NCI-H2196 treated with DMSO at 0.1 percent for 48 hours (cell line): ENCODE measurements at regions not wholly inside any gene's neighbourhood (a gene's known extent, or its start where the extent isn't known, plus 50 kb on each side); places are given as distances from the start of the nearest gene placed in this dataset.

Experiments used
- DNase-seq: peaks from one replicate; lab custom pipeline; 2025; ENCODE audit not compliant: unreplicated experiment; lab: John Stamatoyannopoulos, UW

- DNase-seq = no peak
Measured at GRCh38 chr2:14544247-14544646, 88.3 kb upstream of the LRATD1 start.

GRCh38 chr2:14547830-14548229 is 84.7 kb upstream of the LRATD1 start:
- DNase-seq = no peak

DNA sequence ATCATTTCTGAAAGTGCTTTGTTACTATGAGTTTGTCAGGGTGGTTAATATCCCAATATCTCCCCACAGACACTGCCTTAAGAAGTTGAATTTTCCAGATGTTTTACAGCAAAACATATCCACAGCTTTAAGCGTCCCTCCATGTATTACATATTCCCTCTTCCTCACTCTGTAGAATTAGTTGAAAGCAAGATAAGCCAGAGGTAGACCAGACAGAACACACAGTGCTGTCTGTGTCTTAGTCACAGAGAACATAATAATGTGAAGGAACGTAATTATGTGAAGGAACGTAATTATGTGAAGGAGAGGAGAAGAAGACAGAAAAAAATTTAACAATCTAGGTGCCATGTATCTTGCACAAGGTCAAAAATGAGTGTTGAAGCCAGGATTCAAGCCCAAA is 81.9 kb upstream of the LRATD1 start:
- no peak for DNase-seq

GRCh38 chr2:14551069-14551468 is 81.4 kb upstream of the LRATD1 start:
- DNase-seq = no peak

DNA sequence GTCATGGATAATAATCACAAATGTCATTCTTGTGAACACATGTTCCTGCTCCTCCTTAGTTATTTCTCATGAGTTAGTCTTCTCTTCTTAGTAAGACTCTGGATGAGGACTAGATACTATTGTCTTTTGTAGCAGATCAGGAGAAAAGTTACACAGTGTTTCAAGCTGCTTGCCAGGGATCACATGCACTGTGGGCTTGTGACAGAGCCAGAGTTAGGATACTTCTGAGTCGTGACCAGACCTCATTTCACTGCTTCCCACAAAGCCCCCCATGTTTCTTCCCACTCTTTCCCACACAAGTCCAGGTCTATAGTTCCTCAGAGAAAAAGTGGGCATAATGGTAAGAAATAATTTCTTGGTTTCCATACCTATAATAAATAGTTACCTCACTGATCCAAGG is 80.2 kb upstream of the LRATD1 start:
- DNase-seq = no peak

- no peak for DNase-seq
Measured at GRCh38 chr2:14552818-14553217, 79.7 kb upstream of the LRATD1 start.

- no peak for DNase-seq
Measured at GRCh38 chr2:14554849-14555545, 77.5 kb upstream of the LRATD1 start.

GRCh38 chr2:14557111-14557510 is 75.4 kb upstream of the LRATD1 start:
- DNase-seq = no peak

GRCh38 chr2:14557916-14558315 is 74.6 kb upstream of the LRATD1 start:
- DNase-seq = no peak

GRCh38 chr2:14558335-14558919 is 74.1 kb upstream of the LRATD1 start:
- no peak for DNase-seq

GRCh38 chr2:14560716-14561115 is 71.8 kb upstream of the LRATD1 start:
- no peak for DNase-seq

DNA sequence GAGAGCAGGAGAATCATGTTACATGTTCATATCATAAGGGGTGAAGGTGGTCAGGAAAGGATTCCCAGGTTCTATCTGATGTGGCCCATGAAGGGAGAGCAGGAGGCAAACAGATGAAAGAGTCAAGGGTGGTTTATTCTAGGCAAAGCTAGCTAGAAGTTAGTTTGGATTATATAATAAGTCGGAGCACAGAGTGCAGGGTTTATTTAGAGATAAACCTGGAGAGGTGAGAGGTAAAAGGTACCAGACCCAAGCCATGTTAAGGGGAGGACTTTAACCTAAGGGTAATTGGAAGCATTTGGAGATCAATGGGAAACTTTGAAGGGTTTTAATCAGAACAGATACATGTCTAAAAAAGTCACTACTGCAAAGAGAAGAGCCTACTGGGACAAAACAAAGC is 69.2 kb upstream of the LRATD1 start:
- no peak for DNase-seq

DNA sequence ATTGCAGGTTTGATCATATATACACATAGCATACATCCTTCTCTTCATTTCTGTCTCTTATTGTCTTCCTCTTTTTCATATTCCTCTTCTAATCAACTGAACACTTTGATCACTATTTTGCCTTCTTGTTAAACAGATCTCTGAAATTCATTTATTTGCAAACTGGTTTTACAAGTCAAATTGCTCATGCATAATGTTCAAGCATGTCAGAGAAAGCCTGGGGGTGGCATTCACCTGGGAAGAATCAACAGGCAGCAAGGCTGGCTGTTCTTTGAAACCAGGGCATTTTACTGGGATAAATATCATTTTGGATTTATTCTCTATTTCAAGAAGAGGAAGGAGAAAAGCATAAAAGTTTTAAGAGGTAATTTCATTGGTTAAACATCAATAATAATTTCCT is 66.9 kb upstream of the LRATD1 start:
- no peak for DNase-seq

- DNase-seq = no peak
Measured at GRCh38 chr2:14567561-14567960, 65.0 kb upstream of the LRATD1 start.

DNA sequence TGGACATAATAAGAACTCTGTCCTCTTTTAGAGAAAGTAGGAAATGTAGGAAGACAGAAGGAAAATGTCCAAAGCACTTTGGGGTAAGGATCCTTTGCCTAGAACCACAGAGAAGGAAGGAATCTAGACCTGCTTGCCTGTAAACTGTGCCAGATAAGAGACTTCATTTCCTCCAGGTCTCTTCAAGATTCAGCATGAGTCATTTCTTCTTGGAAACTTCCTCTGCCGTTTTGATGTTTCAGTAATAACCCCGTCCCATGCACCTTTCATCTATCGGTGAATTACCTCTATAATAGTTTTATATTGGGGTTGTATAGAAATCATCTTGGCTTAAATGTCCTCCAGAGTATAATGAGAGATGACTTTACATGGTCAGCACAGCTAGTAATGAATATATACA is 63.2 kb upstream of the LRATD1 start:
- no peak for DNase-seq

DNA sequence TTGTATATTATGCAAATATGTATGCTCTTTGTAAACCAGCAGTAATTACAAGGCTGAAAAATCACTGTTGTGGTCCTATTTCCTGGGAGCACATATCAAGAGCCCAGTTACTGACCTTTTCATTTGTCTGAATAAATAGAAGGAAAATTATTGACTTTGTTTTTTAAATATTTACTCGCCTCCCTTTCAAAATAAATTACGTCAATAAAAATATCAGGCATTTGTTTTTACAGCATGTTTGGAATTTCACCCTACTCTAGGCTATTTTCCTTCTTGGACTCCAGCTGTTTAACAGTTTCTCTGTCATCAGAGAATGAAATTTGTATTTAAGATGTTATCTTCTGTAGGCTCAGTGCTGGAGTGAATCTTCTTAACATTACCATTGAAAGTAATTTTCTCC is 59.9 kb upstream of the LRATD1 start:
- no peak for DNase-seq

DNA sequence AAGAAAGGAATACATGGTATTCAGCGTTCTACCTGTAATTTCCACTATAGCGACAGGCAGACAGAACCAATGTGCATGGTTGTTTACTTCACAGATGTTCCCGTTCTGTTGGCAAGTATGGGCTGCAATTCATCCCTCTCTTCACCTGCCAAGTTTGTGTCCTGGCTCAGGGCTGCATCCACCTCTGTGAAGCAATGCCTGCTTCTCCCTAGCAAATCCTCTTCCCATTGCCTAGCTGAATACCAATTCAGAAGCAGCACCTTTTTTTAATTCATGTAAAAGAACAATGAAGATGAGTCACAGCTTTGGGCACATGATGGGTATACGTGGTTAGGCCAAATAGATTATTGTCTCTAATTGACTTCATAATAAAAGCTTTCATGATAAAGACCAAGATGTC is 54.7 kb upstream of the LRATD1 start:
- no peak for DNase-seq
